ENCODE measurements at regions not wholly inside any gene's neighbourhood (a gene's known extent, or its start where the extent isn't known, plus 50 kb on each side); places are given as distances from the start of the nearest gene placed in this dataset.

DNA sequence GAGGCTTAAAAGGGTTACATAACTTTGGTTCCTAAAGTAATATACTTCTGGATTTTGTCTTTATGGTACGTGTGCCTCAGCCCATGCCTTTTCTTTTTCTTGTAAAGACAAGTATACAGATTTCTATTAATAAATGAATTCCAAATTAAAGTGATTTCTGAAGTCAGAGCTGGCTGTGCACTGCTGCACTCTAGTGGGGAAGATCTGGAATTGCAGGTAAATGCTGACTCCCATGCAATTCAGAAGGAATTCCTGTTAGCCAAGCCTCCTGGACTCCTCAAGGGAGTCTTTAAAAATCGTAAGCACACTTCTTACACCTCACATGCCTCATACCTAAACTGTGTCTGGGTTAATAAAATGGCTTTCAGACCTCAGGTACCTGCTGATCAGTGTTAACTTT lies 118.4 kb upstream of the SLC7A1 start:
- DNase-seq = no peak

DNA sequence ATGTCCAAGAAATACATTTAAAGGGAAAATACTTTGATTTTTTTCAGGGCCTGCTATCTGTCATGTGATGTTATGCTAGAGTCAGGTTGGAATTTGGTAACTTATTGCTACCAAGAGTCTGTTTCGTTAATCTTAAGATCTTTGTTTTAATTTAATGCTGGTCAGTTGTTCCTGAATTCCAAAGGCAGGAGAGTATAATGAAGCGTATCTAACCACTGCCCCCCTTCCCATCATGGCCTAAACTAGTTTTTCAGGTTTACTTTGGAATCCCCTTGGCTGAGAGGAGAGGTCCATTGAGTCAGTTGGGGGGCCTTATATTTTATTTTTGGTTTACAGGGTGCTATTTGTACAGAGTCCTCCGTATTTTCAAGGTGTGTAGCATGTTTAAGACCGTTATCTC lies 116.3 kb upstream of the SLC7A1 start:
- DNase-seq = no peak

DNA sequence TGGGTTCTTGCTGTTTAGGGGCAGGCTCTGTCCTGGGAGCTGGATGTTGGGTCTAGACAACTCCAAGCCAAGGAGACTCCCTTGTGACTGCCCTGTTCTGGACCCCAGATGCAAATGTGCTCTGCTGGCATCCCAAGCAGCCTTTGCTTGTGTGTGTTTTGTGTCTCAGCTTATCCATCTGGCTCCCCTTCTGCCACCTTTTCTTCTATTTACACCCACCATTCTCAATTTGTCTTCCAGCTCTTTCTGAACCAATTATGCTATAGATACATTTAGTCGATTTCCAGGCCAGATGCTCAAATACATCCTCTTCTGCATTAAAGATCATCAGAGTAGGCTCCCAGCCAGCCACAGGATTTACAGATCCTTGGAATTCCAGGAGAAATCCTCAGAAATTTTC lies 115.0 kb upstream of the SLC7A1 start:
- no peak for DNase-seq

DNA sequence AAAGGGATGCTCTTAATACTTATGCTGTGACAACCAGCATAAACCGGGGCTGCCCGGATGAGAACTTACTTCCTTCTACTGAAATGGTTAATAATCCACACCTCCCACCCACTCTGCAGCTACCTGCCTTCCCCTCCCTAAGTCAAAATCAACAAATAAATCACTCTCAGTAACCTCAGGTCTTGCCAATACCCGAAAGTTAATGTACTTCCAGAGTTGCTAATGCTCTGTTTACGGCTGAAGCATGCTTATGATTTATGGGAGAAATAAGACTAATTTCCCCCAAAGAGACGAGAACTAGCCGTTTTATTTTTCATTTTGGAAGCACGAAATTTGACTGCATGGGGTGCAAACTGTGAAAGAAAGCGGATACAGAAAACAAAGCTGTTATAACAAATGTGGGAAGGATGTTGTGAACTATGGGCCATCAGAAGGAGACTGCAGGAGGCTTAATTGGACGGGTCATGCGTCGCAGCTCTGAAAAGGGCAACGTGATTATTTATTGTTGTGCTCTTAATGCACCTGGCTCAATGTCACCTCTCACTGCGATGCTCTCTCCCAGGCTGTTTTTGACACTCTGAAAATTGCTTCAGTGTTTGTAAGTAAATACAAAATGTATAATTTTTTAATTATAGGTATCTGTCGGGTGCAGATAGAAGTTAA lies 114.0 kb upstream of the SLC7A1 start:
- no peak for DNase-seq

DNA sequence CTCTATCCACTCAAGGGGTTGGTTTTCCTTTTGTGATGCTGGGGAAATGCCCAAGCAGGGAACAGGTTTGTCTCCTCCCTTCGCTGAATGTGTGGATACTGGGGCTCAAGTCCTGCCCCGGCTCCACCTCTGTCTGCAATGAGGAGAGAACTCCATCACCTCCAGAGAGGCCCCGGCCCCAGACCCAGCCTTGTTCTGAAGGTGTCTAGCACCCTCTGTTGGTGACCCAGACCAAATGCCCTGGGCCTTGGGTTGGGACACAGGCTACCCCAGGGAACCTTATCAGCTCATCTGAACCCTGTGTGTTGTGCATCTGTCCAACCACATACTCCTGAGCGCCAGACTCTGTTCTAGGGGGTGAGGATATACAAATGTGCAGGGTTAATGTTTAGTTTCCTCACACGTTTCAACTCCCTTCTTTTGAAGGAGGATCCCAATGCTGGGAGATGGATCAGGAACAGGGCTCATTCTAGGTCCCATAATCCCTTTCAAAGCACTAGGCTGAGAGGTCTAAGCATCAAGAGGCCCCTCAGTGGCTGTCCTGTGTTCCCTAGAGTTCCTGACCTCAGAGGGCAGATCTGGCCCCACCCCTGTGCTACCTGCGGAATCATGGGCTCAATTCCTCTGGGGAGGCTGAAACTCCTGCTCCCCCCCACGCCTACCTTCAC lies 112.5 kb upstream of the SLC7A1 start:
- peak; percentile 69 for DNase-seq

DNA sequence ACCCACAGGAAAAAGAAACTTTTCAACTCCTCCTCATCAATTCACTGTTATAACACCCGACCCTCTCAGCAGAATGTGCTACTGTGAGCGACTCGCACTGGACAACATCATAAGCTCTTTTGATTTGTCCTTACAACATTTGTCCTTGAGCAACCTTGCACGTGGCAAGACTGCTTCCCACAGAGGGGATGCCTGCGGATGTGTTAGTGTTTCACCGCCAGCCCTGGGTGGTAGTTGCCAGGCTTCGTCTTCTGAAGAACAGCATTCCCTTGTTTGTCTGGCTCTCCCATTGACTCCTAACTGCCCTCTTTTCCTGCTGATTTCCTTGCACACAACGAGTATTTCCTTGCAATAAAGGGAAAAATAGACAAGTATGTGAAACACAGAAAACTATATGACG lies 111.4 kb upstream of the SLC7A1 start:
- no peak for DNase-seq

DNA sequence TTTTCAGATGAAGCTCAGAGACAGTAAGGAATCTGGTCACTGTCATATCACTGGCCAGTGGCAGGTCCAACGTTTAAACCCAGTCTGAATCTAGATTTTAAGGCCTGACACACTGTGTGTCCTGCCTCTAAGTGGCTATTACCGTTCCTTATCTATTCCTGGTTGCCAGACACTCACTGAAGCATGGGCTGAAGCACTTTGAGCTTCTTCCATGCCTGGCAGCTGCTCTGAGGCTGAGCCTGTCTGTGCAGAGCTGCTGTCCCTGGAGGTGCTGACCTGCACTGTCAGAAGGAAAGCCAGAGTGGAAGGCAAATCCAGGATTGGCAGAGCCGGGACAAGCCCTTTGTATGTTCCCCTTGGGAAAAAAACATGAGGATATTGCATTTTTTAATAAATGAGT lies 109.2 kb upstream of the SLC7A1 start:
- peak; percentile 21 for DNase-seq

DNA sequence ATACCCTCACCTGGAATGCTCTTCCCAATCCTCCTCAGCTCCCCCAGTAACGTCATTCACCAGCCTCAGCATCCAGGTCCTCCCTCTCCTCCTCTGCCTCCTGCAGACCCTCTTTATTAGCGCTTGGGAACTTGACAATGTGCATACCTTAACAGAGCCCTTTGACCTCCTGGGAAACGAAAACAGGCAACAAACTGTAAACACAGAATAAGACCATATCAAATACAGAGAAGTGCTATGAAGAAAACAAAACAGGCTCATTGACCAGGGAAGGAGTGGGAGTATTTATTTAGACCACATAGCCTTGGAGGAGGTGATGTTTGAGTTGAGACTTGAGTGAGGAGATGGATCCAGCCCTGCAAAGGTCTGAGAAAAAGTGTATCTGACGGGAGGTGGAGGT lies 107.9 kb upstream of the SLC7A1 start:
- DNase-seq = no peak

DNA sequence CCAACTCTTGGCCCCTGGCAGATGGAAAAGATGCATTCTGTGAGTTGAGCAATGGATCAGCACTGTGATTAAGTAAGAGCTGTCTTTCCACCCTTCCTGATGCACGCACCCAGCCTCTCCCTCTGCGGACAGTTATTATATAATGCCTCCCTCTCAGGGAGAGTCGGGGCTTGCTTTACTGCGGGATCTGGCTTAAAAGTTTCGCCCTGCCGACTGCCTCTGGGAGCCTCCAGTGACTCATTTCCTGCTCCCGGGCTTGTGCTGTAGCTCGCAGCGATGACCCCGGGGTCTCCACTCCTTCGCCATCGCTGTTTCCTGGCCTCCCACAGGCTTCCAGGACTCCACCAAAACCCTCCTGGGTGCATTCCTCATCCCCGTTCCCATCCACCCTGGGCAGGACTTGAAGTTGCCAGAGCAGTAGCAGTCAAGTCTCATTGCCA lies 107.4 kb upstream of the SLC7A1 start:
- DNase-seq = peak; percentile 91

DNA sequence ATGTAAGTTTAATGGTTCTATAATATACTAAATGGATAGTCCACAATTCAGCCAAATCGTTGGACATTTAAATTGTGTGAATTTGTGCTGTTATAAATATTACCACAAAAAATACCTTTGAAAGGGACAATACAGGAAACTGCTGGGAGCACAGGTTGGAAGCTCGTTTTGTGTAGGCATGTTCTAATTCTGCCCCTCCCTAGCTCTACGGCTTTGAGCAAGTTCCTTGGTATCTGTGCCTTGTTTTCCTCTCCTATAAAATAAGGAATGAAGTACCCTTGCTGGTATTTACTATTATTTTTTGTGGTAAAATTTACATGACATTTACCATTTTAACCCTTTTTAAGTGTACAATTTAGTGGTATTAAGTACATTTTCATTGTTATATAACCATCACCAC lies 102.6 kb upstream of the SLC7A1 start:
- no peak for DNase-seq

DNA sequence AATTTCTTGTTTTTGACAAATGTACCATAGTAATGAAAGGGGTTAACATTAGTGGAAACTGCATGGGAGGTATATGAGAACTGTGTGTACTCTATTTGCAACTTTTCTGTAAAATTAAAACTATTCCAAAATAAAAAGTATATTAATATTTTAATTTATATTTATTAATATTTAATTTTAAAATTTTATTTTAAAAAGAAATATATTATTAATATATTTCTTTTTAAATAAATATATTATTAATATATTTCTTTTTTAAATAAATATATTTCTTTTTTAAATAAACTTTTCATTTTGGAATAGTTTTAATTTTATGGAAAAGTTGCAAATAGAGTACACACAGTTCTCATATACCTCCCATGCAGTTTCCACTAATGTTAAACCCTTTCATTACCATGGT lies 101.1 kb upstream of the SLC7A1 start:
- DNase-seq = no peak

DNA sequence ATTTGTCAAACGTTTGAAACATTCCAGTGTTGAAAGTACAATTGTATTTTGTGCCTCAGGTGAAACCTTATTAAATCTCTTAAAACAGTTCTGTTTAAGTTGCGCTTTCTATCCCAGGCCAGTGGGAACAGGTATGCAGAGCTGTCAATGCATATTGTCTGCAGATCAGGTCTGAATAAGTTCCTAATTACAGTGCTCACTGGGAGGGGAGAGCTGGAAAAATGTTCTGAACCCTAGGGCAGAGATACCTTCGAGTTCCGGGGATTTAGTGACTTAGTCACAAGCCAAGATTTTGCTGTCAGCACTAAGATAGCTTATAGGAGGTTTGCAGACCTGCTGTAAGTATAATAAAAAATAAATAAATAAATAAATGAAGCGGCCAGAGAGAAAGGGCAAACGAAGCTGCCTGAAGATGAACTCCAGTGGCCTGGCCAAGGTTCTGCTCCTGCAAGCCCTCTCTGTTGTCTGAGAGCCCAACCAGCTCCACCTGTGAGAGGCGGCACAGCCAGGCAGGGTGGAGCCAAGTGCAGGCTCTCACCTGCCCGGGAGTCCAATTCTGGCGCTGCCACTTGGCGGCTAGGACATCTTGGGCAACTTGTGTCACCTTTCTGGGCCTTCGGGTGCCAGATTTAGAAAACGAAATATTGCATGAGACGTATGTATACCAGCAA lies 97.9 kb upstream of the SLC7A1 start:
- no peak for DNase-seq

DNA sequence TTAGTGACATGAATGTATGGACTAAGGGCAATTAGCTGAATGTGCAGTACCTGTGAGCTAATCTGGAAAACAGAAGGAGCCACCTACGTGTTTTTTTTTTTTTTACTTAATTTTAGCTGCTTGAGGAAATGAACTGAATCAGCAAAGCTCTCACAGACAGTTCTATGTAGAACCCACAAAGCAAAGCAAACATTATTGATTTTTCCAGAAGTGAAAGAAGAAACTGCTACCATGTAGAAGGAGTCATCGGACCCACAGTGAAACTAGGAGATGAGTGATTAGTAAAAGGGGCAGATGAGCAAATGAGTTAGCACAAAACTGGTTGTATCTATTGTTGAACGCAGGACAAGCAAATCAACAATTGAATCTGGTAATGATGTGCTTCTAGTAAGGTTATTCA lies 94.1 kb upstream of the SLC7A1 start:
- no peak for DNase-seq

DNA sequence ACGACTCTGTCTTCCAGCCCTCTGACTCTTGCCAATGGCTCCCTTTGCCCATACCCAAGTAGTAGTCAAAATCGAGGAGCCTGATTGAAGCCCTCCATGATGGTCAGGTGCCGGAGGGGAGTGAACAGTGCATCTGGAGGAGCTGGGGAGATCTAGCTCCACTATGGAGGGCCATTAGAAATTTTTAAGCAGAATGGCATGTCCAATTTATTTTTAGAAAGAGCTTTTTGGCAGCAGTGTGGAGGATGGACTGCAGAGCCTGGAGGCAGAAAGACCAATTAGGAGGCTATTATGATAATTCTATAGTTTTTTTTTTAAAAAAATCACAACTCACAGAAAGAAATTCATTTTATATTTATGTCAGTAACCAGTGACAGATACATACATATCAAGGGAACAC lies 92.7 kb upstream of the SLC7A1 start:
- no peak for DNase-seq

DNA sequence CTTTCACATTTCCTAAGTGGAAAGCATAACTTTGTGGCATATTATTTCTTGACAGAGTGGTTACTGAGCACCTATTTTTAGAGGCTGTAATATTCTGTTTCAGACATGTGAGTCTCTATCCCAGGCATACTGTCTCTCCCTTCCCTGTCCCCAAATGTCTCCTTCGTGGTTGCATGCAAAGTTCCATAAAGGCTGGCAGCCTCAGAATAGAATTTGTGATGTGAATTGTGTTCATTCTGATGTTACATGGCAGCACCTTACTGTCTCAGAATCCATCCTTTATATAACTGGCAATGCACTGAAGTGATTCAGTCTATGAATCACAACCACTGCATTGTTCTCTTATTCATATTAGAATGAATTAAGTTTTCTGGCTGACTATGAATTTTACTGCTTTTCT lies 89.0 kb upstream of the SLC7A1 start:
- peak; percentile 14 for DNase-seq

DNA sequence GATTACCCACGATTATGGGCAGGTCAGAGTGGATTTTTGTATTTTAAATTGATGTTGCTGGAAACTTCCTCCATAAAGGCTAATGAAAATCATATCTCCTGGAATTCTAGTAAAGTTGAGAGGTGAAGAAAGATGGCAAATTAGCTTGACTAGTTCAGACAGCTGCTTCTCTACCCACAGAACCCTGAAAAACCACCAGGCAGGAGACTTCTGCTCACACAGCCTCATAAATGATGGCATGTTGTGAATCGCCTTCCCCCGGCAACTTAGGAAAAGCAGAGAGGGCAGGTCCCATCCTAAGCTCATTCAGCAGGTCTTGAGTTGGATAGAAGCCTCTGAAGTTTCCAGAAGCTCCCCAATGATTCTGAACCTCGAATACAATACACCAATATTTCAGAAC lies 87.6 kb upstream of the SLC7A1 start:
- no peak for DNase-seq

DNA sequence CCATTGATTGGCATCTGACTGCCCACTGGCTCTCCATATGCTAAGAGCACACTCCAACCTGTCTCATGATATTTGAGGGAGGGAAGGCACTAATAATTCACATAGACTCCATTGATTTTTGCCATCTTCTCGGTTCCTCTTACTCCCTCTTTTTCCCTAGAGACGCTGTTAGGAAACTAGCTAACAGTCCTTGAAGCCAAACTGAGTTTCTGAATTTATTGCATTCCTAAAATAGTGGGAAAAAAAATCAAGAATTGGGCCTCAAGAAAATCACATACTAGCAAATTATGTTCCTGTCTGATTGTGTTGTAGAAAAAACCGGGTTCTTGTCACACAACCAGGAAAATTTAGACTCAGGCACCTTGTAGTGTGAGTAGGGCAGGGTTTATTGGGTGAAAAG lies 86.4 kb upstream of the SLC7A1 start:
- peak; percentile 34 for DNase-seq

DNA sequence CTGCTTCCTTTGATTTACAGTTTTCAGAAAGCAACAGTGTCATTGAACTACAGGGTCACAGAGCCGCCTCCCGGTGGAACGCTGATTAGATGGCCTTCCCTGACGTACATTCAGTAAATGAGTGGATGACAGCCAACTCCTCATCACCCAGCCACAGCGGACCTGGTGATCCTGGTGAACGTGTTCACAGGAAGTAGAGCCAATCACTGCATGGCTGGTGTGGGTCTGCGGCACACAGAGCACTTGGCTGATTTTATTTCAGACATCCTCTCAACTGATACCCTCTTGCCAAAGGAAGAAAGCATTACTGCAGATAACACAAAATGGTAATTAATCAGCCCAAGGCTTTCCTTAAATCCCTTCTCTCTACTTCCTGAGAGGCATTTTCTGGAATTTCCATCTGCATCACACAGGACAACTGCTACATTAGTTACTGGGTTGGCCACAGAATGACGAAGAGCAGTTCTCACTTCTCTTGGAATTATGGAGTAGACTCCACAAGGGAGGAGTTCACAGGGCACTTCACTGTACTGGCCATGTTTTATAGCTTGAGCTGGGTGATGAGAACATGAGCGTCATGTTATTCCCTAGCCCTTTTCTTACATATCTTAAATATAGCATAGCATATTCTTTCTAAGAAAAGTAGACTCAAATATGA lies 84.0 kb upstream of the SLC7A1 start:
- no peak for DNase-seq

DNA sequence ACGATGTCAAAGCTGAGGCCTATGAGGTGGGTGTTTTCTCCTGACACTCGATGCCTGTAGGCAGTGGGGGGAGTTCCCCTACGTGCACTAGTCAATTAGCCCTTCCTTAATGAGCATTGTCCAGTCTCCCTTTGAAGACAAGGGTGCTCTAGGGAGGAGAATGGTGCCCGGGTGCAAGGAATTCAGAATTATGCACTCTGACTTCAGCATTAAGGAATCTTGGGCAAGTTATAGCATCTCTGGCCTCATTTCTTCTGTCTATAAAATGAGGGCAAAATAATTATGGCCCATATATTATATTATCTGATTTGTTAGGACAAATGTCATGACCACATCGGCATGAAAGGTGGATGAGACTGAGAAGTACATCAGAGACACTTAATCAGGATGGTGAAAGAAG lies 82.1 kb upstream of the SLC7A1 start:
- no peak for DNase-seq

DNA sequence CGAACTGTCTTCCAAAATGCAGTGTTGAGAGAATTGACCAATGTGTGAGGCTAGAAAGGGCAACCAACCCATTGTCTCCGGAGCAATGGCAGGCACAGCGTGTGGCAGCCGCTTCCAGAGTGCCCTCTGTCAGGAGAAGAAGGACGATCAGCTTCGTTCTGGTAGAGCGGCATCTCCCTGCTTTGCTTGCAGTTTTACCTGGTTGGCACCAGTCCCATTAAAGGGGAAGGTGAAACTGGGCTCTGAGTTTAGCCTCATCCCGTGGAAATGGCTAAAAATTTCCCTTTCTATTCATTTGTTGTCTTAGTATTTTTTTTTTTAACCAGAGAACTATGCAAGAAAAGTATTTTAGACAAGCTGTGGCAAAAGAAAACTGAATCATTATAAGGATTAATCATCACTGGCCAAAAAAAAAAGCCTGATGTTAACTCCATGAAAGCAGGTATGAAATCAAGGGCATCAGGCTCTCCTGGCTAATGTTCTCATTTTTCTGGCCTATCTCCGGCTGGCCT lies 81.5 kb upstream of the SLC7A1 start:
- peak; percentile 45 for DNase-seq

DNA sequence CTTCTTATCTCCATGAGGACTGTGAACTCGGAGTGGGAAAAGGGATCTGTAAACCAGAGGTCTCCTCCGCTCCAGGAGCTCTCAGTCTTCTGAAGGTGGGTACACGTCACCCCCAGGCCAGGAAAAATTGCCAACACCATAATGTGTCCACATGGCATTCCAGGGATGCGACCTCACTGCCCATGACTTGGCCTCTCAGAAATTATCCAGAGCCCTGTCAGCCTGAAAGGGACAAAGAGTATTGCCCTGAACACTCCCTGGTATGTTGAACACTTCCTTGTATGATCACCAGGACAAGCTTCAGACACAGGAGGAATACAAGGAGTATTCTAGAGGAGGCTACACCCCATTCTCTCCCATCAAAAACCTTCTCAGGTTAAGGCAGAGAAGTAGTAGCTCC lies 81.0 kb upstream of the SLC7A1 start:
- peak; percentile 72 for DNase-seq

DNA sequence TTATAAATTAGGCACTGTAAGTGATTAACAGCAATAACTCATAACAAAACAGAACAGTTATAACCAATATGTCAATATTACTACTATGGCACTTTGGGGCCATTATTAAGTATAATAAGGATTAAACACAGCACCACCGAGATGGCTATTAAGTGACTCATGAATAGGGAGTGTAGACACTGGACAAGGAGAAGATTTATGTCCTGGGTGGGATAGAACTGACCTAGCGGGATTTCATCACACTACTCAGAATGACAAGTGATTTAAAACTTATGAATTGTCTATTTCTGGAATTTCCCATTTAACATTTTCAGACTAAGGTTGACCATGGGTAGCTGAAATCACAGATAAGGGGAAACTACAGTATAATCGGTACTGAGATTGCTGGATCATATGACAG lies 79.0 kb upstream of the SLC7A1 start:
- DNase-seq = peak; percentile 47

DNA sequence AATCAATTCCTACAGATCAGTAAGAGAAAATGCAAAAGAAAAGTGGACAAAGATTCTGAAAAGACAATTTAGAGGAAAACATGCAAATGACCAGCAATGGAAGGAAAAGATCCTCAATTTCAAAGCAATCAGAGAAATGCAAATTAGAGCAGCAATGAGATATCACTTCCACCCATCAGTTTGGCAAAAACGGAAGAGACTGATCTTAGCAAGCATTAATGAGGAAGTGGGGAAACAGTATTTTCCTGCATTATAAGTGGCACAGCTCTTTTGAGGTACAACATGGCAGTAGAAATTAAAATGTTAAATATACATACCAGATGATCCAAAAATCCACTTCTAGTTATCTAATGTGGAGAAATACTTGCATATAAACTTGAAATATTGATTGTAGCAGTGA lies 69.1 kb upstream of the SLC7A1 start:
- DNase-seq = no peak

Measured in fibroblast of skin of scalp (primary cell).